Panc1 (cell line): ENCODE measurements at regions not wholly inside any gene's neighbourhood (a gene's known extent, or its start where the extent isn't known, plus 50 kb on each side); places are given as distances from the start of the nearest gene placed in this dataset.

Experiments used
- ATAC-seq: fragments of 200-7000 bp; cut with Tn5 transposase; 2 replicates; pipeline ENCODE4 v1.9.1; 2020; ENCODE audit warnings: mild to moderate bottlenecking, moderate library complexity
- BruUV-seq: library from RNA; stranded (reverse); fragments of 400-500 nt; replicated peaks from 2 replicates; lab custom pipeline; 2021; lab: Mats Ljungman, UMichigan
- CTCF ChIA-PET: fragments of 300-600 bp; sonication (Branson Sonifier 250); formaldehyde crosslinking; loops from one replicate; lab custom pipeline; 2022; ENCODE audit warnings: antibody characterized with exemption; lab: Charles Lee
- POLR2A ChIA-PET: fragments of 300-600 bp; sonication (Branson Sonifier 250); formaldehyde crosslinking; loops from one replicate; lab custom pipeline; 2022; ENCODE audit warnings: antibody characterized with exemption; lab: Charles Lee
- DNase-seq: peaks from one replicate; pipeline ENCODE4 v3.0.0-alpha.2; 2010; ENCODE audit warnings: low read depth, low spot score
- H3K27ac ChIP-seq: 2 replicates; pipeline ENCODE4 v1.5.1; 2011; ENCODE audit warnings: mild to moderate bottlenecking, low read length, inconsistent platforms
- H3K27me3 ChIP-seq: fragments of 200-500 bp; sonication (Bioruptor generic); 2 replicates; pipeline ENCODE4 v1.6.0; 2014; ENCODE audit warnings: low read length, inconsistent platforms; ENCODE audit not compliant: control insufficient read depth, insufficient read depth
- H3K36me3 ChIP-seq: fragments of 200-500 bp; sonication (Bioruptor generic); 2 replicates; pipeline ENCODE4 v1.5.1; 2014; ENCODE audit warnings: inconsistent platforms, mild to moderate bottlenecking, low read length, moderate library complexity; ENCODE audit not compliant: control insufficient read depth, insufficient read depth
- H3K4me1 ChIP-seq: 2 replicates; pipeline ENCODE4 v1.5.1; 2011; ENCODE audit warnings: inconsistent platforms, mild to moderate bottlenecking, low read length, moderate library complexity; ENCODE audit not compliant: control insufficient read depth, insufficient read depth
- H3K4me3 ChIP-seq, 2 experiments: 2 replicates each; pipeline ENCODE4 v1.5.1; 2011 to 2012; ENCODE audit warnings: low read depth in 2 of 2, low read length in 2 of 2, mild to moderate bottlenecking in 2 of 2, inconsistent platforms in 1 of 2, moderate library complexity in 1 of 2
- H3K9me3 ChIP-seq: fragments of 200-500 bp; sonication (Bioruptor generic); 2 replicates; pipeline ENCODE4 v1.5.1; 2014; ENCODE audit warnings: low read depth, mild to moderate bottlenecking, inconsistent platforms, low read length, moderate library complexity; ENCODE audit not compliant: control insufficient read depth, insufficient read depth
- POLR2AphosphoS5 ChIP-seq: IDR thresholded peaks from 2 replicates; pipeline ENCODE4 v1.6.1; 2012; ENCODE audit warnings: mild to moderate bottlenecking, low read depth, low read length, moderate library complexity
- SIN3A ChIP-seq: IDR thresholded peaks from 2 replicates; pipeline ENCODE4 v1.6.1; 2012; ENCODE audit warnings: low read depth, mild to moderate bottlenecking, low read length, moderate library complexity, borderline replicate concordance; ENCODE audit not compliant: insufficient read depth
- TCF7L2 ChIP-seq: IDR thresholded peaks from 2 replicates; pipeline ENCODE4 v1.6.1; 2011; ENCODE audit warnings: mild to moderate bottlenecking, low read depth, low read length, inconsistent platforms
- in situ Hi-C: cut with HindIII; loops from 2 replicates; pipeline ENCODE4 v1.10.0; 2016; ENCODE audit warnings: low sequenced_read_pairs, low pct_unique_long_range_greater_than_20kb
- intact Hi-C: fragments of 100-400 bp; cut with micrococcal nuclease; formaldehyde crosslinking; loops from one replicate; pipeline ENCODE4 v1.10.0; 2022; ENCODE audit not compliant: unreplicated experiment
- TF ChIP-seq, protein P1 (sequence below), 2 experiments: IDR thresholded peaks; 2 replicates each; pipeline ENCODE4 v1.6.1; 2011 to 2012; ENCODE audit warnings: low read depth in 2 of 2, control low read depth in 1 of 2, low read length in 1 of 2, mild to moderate bottlenecking in 1 of 2, moderate library complexity in 1 of 2; ENCODE audit not compliant: insufficient read depth in 1 of 2
- TF ChIP-seq, protein P2 (sequence below): fragments of 450-650 bp; IDR thresholded peaks from 2 replicates; pipeline ENCODE4 v1.5.1; 2017; ENCODE audit warnings: mild to moderate bottlenecking

DNA sequence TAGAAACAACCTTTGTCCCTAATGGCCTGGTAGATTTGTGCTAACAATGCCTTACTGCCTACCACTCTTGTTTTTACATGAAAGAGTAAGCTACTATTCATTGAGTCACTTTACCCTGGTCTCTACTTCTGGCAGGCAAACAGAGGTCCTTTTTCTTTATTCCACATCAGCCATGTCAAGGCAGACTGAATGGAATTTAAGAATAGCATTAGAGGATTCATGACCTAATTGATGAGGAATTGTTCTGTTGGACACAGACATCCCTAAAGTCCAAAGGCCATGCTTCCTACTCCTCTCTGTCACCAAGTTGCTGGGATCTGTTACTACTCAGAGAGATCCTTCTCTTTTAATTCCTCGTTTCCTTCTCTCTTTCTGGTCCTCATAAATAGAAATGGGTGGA is 229.1 kb upstream of the ZP4 start:
- intact Hi-C loops, result no loop called here
- Histone ChIP-seq H3K4me1 (no peaks in the 10 kb centered on the region), H3K36me3 (no peaks in the 10 kb centered on the region), H3K9me3 (no peaks in the 10 kb centered on the region; the same call in 1 of the 2 replicates), H3K27ac (no peak overlapping the region), H3K4me3 (no peak overlapping the region), H3K27me3 (no peaks in the 10 kb centered on the region)
- ChIA-PET POLR2A (no interaction called here), CTCF (no interaction called here)
- TF ChIP-seq, protein P1, sequence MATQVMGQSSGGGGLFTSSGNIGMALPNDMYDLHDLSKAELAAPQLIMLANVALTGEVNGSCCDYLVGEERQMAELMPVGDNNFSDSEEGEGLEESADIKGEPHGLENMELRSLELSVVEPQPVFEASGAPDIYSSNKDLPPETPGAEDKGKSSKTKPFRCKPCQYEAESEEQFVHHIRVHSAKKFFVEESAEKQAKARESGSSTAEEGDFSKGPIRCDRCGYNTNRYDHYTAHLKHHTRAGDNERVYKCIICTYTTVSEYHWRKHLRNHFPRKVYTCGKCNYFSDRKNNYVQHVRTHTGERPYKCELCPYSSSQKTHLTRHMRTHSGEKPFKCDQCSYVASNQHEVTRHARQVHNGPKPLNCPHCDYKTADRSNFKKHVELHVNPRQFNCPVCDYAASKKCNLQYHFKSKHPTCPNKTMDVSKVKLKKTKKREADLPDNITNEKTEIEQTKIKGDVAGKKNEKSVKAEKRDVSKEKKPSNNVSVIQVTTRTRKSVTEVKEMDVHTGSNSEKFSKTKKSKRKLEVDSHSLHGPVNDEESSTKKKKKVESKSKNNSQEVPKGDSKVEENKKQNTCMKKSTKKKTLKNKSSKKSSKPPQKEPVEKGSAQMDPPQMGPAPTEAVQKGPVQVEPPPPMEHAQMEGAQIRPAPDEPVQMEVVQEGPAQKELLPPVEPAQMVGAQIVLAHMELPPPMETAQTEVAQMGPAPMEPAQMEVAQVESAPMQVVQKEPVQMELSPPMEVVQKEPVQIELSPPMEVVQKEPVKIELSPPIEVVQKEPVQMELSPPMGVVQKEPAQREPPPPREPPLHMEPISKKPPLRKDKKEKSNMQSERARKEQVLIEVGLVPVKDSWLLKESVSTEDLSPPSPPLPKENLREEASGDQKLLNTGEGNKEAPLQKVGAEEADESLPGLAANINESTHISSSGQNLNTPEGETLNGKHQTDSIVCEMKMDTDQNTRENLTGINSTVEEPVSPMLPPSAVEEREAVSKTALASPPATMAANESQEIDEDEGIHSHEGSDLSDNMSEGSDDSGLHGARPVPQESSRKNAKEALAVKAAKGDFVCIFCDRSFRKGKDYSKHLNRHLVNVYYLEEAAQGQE (IDR thresholded peaks at IDR 0.05; ENCODE audit: insufficient read depth in 1 of 2, low read depth in 2 of 2, low read length in 1 of 2), result no peak
- TF ChIP-seq, protein P2, sequence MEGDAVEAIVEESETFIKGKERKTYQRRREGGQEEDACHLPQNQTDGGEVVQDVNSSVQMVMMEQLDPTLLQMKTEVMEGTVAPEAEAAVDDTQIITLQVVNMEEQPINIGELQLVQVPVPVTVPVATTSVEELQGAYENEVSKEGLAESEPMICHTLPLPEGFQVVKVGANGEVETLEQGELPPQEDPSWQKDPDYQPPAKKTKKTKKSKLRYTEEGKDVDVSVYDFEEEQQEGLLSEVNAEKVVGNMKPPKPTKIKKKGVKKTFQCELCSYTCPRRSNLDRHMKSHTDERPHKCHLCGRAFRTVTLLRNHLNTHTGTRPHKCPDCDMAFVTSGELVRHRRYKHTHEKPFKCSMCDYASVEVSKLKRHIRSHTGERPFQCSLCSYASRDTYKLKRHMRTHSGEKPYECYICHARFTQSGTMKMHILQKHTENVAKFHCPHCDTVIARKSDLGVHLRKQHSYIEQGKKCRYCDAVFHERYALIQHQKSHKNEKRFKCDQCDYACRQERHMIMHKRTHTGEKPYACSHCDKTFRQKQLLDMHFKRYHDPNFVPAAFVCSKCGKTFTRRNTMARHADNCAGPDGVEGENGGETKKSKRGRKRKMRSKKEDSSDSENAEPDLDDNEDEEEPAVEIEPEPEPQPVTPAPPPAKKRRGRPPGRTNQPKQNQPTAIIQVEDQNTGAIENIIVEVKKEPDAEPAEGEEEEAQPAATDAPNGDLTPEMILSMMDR, result no peak
- TF ChIP-seq SIN3A (no peak), TCF7L2 (no peak), POLR2AphosphoS5 (no peak)
- DNase-seq, result no peak
- ATAC-seq, result no peak
- BruUV-seq, result no TSS peak
- in situ Hi-C loops, result no loop called here

DNA sequence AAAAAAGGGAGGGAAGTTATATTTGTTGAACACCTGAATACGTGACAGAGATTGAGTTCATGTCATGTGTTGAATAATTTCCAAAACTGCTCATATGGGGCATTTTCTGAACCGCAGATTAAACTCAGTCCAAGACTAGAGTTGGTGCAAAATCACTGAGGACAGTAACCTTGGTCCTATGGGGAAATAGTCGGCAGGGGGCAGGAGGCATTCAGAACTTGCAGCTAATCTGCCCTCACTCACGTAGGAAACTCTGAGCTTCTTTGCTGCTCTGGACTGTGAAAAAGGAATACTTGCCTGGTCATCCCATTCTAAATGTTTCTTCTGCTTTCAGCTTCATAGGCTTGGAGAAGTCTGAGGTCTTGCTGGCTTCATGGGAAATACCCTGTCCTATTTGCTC is 228.3 kb upstream of the ZP4 start:
- TF ChIP-seq POLR2AphosphoS5 (no peak), SIN3A (no peak), TCF7L2 (no peak)
- TF ChIP-seq, protein P2, result no peak
- TF ChIP-seq, protein P1 (IDR thresholded peaks at IDR 0.05; ENCODE audit: insufficient read depth in 1 of 2, low read depth in 2 of 2, low read length in 1 of 2), result no peak
- in situ Hi-C loops, result no loop called here
- CTCF ChIA-PET, result no interaction called here
- no peaks in the 10 kb centered on the region for H3K4me1 ChIP-seq
- no peak for DNase-seq
- H3K9me3 ChIP-seq, result no peaks in the 10 kb centered on the region; the same call in 1 of the 2 replicates
- no TSS peak for BruUV-seq
- H3K27ac ChIP-seq, result no peak overlapping the region
- POLR2A ChIA-PET, result no interaction called here
- intact Hi-C loops, result no loop called here
- no peak overlapping the region for H3K4me3 ChIP-seq
- H3K27me3 ChIP-seq, result no peaks in the 10 kb centered on the region
- no peaks in the 10 kb centered on the region for H3K36me3 ChIP-seq
- ATAC-seq, result no peak
